Femur (tissue), 1 donor: ENCODE measurements at regions not wholly inside any gene's neighbourhood (a gene's known extent, or its start where the extent isn't known, plus 50 kb on each side); places are given as distances from the start of the nearest gene placed in this dataset.

Experiments used
- DNase-seq: peaks from one replicate; pipeline ENCODE4 v3.0.0-alpha.2; 2017

DNA sequence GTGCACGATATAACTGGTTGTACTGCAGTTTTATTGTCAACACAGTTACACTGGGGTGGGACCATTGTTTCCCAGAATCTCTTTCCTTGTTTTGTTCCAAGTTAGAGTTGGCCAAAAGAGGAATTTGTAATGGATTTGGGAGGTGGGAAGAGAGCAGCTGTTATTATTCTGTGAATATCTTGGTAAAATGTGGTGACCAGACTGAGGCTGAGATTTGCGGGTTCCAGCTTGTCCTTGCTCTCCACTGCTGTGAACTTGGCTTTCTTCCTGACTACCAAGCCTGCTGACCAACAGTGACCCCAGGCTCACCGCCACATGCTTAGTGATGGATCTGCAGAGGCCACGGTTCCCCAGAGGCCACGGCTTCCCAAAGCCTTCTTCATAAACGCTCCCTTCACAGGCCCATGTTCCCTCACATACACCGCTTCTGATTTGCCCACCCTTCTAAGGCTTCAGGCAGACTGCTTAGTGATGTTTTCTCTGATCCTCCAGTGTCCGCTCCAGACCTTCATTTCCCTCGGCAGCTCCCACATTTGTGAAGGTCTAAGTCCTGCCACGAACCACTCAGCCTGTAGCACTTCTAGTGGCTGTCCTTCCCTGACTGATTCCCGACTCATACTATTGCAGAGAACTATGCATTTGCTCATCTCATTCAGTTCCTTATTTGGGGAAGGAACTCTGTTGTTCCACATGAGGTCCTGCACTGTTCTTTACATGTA lies 525.5 kb upstream of the RGMA start:
- DNase-seq = no peak

DNA sequence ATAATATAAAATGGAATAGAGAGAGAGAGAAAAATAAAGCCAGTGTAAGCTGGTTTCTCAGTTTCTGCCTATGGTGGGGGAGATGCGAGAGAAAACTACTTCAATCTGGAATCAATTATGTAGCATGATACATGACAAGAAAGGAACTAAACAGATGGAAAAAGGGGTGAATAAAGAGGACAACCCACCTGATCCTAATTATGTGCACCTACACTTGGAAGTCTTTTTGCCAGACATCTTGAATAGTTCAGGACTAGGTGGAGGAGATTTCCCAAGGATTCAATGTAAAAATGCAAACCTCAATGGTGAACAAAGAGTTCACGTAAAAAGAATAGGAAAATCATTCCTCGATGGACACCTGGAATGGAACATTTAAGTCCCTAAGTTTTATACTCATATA lies 524.4 kb upstream of the RGMA start:
- DNase-seq = no peak

DNA sequence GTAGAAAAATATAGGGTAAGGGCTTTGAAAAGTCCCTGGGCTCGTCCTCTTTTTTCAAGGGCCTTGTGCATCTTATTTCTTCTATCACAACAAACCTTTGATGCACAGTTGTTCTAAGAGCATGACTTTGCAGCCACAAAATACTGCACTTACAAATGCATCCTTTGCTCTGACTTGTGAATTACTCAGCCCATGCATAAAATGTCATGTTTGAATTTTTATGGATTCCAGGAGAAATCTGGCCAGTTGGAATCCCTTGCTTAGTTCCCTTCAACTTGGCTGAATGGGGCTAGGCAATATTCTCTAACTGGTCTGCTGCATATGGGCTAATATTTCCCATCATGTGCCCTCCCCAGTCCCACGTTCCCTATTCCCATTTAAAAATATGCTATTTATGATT lies 523.9 kb upstream of the RGMA start:
- no peak for DNase-seq

DNA sequence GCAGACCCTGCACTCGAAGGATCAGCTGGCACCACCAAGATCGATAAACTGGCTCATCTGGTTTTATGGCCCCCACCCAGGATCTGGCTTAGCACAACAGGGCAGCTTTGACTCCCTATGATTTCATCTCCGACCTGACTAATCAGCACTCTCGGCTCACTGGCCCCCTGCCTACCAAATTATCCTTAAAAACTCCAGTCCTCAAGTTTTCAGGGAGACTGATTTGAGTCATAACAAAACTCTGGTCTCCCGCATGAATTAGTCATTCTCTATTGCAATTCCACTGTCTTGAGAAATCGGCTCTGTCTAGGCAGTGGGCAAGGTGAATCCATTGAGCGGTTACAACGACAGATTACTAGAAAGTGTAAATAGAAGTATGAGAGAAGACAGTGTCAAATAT lies 521.9 kb upstream of the RGMA start:
- DNase-seq = no peak

DNA sequence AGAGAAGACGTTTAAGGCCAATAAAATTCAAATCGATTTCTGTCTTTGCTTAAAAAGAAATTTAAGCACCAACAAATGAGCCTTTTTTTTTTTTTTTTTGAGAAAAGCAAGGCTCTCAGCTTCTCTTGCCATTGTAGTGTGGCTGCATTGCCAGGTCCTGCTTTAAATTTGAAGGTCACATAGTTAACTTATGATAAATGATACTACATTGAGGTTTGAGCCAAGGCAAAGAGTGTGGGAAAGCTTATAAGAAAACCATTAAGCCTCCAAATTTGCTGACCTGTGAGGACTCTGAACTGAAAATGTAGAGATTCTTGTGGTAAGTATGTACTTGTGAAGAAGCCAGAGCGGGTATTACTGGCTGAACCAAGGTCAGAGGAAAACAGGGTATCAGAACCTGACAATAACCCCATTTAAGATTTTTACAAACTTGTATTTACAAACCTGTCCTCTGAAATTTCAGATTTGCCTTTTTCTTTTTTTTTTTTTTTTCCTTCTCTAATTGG lies 519.7 kb upstream of the RGMA start:
- DNase-seq = no peak

DNA sequence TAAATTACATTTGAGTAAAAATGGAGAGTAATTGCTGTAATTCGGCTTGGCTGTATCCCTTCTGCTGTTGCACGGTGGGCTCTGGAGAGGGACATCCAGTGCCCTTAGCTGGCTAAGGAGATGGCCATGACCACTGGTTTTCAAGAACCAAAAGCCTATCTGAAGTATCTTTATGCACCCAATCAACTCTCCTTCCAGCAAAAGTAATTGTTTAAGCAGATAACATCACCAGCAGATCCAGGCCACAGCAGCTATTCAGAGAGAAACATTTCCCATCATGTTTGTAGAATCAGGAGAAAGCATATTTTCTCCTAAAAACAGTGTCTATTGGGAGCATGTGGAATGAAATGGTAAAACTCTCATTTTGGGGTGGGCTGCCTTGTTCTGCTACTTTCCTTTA lies 514.5 kb upstream of the RGMA start:
- no peak for DNase-seq

DNA sequence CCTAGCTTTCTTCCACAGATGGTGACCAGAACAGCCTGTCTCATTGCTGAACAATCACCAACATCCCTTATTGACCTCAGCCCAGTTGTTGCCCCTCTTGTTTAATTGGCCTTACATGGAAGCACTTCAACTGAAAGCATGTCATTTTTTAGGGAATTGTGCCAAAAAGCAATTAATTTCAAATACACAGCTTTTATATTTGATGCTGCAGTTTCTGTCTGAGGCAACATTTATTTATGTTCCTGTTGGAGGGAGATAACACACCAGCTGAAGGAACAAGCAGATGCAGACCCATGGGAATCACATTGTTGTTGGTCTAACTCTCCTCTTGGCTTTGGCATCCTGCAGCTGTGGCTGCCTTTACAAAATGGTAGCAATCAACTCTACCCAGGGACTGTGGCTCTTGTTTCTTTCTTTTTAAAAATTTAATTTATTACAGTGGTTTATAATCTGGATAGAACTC lies 498.1 kb upstream of the RGMA start:
- peak; percentile 77 for DNase-seq

DNA sequence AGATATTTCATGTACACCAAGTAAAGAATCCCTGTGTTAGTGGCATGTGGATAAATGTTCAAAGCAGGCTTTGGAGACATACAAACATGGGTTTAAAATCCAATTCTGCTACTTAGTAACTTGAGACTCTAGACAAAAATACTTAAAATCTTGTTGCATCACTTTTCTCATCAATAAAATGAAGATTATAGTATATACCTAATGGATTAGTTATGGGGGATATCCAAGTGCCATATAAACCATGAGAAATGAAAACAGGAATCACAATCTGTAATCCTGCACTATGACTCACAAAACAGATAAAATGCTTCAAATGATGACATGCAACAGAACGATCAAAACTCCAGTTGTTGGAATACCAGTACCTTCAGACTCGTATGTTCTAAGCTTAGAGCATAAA lies 496.0 kb upstream of the RGMA start:
- no peak for DNase-seq

DNA sequence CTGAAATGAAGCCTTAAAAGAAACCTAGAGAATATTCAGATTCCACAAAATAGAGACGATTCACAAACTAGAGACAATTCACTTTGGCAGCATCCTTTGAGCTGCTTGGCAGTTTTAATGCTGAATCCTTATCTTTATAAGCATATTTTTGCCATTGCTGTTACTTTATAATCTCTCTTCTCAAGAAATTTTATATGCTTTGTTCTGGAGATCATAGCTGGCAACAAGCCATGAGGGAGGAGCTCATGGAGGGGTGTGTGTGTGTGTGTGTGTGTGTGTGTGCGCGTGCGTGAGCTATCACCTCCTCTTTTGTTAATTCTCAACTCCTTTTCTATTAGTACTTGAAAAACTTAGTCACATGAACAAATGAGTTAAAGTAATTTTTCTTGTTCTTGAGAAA lies 495.0 kb upstream of the RGMA start:
- DNase-seq = no peak

DNA sequence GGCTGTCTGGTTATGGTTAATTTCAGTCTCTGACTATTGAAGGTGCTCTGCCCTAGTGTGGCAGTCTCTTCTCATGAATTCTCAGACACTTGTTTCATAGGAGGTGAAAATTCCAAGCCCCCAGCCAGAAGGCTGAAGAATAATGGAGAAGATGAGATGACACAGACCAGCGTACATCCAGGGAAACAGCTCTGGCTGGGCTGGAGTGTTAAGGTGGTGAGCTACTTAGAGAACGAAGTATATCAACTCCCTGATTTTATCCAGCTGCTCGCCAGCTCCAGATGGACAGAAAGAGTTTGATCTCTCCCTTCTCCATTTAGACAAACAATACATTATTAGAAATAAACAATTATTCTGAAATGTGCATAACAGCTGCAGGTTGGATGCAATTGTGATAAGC lies 494.5 kb upstream of the RGMA start:
- no peak for DNase-seq

DNA sequence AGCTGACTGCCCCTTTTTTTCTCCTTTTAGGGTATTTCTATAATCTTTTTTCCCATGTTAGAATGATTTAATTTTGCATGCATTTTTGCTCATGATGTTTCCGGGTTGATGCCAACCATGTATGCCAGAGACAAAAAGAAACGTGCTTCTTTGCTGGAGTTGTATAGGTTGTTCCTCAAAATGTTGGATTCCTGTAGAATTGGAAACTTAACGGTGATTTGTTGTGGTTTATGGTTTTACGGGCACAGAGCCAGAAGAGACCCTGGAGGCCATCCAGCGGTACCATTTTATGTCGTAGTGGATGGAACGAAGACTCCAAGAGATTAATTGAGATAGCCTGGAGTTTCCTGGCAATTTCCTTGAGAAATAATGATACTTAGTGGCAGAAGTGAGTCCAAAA lies 481.5 kb upstream of the RGMA start:
- peak; percentile 30 for DNase-seq

DNA sequence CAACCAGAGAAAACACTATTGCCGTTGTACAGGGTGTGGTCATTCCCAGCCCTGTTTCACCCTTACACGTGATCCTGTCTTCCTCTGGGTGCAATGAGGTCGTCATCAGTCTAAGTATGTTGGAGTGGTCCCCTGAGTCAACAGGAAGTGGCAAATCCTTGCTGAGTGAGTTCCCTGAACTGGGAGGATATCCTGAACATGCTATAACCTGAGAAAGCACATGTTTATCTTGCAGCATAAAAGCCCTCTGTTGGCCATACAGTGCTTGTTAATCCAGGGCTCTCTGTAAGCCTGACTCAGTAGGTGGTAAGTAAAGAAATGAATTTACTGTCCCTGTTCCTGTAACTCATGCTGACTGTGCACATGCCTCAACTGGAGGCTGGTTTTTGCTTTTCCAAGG lies 477.8 kb upstream of the RGMA start:
- no peak for DNase-seq

DNA sequence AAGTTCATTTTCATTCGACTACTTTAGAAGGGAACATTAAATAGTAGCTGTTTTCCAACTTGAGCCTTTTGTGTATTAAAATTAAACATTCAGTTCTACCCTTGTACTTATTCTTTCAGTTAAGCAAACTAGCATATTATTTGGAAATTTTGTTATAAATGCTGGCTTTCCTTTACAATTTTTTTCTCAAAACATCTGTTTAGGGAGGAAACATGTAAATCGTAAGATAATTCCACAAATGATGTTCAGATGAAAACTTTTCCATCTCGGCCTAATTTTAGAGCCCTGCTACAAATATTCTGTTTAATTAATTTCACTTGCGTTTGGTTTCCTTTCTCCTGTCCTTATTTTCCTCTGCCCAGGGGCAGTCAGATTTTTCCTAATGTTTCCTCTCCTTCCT lies 476.2 kb upstream of the RGMA start:
- no peak for DNase-seq

DNA sequence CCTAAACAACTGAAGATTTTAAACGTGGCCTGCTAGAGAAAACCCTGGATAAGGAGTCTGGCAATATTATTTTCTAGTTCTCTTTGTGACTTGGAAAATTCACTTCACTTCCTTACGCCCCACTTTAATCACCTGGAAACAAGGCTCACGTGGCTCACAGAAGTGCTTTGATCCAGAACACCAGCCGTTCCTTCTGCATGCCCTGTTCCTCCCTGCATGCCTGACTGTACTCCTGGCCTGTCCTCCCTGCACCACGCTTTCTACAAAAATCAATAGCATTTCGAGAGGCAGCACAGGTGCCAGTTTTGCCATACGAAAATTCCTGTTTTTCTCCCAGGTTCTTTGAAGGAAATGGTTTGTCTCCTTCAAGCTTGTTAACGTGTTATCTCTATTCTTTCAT lies 474.2 kb upstream of the RGMA start:
- no peak for DNase-seq

DNA sequence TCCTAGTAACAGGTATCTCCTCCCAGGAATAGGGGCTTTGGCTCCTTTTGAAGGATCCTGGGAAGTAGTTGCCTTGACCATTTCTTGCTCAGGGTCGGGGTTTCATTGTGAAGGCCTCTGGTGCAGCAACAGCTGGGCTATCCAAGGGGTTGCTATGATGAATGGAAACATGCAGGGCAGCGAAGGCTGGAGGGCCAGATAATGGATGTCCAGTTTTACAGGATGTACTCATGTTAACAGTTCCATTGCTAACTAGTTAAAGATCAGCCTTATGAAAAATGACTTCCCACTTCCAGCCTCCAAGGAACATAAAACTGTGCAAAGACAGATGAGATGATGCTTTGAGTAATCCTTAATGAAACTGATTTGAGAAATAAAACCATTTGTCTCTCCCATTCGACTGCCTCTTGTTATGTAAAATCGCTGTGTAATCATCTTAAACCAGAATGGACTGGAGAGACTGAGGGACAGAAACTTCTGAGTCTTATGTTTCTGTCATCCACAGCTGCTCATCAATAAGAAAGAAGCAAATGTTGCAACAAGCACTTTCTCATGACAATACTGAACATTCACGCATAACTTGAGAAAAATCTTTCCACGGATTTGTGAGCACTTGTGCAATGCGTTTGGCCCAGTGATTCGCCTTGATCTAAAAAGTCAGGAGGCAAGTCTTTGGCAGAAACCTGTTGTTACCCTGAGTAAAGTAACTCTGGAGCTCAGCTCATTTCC lies 473.5 kb upstream of the RGMA start:
- no peak for DNase-seq

DNA sequence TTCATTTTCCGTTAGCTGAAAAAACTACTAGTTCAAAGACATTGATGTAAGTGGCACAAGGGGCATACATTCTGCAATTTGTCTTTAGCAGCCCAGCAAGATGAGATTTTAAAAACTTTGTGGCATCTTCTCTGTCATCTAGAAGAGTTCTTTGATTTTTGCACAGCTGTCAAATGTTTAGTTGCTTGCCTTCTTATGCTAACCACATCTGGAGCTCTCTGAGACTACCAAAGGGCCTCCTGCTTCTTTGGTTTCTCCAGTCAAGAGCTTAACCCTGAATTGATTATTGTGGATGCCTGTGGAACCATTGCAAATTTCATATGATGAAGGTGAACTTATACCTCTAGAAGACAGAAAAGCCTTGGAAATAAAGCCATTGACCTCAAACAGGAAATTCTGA lies 468.7 kb upstream of the RGMA start:
- no peak for DNase-seq

DNA sequence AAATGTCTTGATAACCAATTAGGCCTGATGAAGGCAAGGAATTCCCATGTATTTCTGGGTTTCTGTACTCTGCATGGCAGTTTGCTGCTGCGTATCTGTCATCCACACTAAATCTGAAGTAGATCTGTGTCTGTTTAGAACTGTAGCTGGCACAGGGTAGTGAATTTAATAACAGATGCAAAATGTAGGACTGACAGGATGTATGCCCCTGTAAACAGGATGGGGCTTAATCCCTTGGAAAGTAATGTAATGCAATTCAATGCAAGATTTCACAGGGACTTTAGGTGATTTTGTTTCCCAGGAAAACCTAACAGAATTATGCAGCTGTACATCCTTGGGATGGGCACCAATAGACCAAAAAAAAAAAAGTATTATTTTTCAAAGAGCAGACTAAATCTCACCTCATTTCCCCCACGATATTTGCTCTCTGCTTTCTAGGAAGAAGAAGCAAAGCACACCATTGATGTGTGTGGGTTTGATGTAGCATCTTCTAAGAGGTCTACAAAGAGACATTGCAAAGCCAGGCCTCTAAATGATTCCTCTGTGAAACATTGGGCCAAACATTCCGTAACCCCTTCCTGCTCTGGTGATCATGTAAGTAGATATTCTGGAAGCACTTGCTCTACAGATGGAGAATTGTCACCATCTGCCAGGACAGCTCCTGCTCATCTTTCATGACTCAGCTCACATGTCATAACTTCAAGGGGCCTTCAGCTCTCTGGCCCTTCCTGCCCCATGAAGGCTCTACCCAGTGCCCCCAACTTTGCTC lies 464.3 kb upstream of the RGMA start:
- no peak for DNase-seq

DNA sequence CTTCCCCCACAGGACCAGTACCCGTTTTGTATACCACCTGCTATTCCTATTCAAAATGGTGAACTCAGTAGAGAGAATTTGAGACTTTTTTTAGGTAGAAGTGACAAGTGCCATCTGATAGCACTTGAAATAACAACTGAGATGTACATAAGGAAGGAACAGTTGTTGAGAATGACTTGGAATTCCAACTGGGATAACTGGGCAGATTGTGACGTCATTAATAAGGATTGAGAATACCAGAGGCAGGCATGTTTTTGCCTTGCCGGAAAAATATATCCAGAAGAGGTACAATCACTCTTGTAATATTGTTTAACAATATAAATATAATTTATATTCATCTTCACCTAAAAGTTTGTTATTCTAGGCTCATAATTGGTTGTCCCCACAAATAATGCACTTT lies 454.1 kb upstream of the RGMA start:
- no peak for DNase-seq

DNA sequence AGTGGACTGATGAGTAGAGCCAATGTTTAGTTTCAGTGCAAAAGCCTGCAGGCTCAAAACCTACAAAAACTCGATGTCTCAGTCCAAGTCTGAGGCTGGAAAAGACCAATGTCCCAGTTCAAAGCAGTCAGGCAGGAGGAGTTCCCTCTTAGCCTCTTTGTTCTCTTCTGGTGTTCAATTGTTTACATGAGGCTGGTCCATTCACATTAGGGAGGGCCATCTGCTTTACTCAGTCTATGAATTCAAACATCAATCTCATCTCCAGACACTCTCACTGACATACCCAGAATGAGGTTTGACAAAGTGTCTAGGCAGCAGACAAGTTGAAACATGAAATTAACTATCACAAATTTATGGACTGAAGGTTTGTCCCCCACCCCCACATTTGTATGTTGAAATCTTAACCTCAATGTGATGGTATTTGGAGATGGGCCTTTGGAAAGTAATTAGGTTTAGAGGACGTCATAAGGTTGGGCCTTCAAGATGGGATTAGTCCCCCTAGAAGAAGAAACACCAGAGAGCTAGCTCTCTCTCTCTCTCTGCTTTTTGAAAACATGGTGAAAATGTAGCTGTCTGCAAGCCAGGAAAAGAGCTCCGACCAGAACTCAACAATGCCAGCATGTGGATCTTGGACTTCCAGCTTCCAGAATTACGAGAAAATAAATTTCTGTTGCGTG lies 438.5 kb upstream of the RGMA start:
- DNase-seq = no peak

DNA sequence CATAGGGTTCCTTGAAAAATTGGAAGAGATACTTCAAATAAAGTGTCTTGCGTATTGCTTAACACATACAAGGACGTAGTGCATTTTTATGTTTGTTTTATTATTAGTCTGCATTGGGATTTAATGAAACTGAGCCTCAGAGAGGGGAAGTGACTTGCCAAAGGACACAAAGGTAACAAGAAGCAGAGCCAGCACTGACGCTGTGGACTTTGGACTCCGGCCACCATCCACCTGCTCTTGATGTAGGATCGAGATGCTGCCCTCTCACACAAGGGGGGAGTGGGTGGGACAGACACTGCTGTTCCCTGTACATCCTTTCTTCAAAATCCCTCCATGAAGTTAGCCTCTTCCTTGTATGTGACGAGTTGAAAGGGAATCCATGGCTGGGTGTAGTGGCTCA lies 435.4 kb upstream of the RGMA start:
- DNase-seq = no peak

DNA sequence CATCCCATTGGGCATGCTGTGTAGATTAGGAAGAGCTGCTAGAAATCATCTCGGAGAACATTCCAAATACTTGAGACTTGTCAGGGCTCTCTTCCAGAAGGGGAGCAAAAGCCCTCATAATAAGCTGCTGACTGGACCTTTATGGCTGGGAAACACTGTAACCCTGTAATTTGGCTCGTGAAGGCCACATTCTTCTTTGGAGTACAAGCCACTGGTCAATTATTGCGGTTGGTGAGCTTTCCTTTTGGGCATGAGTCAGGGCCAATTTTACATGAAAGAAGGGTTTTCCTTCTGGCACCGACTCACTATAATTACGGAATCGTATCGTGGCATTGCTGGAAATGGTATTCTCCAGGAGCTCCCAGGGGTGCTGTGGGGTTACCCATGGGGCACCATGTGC lies 434.5 kb upstream of the RGMA start:
- peak; percentile 74 for DNase-seq

DNA sequence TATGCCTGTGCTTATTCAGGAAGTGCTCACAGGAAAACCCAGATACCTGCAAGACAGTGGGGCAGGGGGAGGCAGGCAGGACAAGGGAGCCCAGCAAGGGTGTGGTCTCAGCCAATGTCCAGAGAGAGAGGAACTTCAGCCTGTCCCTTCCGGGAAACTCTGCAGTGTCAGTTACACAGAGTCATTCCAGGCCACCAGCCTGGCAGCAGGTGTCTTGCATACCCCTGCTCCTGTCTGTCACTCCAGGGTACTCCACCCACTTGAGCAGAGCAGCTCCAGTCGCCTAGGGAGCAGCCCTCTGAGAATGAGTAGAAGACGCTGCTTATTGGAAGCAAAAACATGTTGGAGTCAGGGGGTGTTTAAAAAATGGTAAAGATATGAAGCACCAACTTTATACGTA lies 431.2 kb upstream of the RGMA start:
- peak; percentile 68 for DNase-seq

DNA sequence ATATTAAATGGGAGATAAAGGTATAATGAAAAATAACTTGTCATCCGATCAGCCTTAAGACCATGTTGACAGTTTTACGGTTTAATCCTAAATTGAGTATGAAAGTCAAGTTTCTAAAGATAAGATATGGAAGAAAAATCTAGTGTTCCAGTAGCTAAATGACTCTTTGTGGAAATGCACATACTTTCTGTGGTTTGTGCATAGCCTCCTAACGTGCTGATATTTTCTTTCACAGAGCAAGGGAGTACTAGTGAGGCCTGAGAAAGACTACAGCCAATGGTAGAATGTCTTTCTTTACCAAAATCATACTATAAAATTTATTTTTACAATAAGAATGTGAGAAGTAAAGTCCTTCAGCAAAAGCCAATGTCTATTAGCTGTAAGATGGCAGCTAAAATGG lies 430.6 kb upstream of the RGMA start:
- DNase-seq = no peak
